ENCODE measurements at regions not wholly inside any gene's neighbourhood (a gene's known extent, or its start where the extent isn't known, plus 50 kb on each side); places are given as distances from the start of the nearest gene placed in this dataset.

DNA sequence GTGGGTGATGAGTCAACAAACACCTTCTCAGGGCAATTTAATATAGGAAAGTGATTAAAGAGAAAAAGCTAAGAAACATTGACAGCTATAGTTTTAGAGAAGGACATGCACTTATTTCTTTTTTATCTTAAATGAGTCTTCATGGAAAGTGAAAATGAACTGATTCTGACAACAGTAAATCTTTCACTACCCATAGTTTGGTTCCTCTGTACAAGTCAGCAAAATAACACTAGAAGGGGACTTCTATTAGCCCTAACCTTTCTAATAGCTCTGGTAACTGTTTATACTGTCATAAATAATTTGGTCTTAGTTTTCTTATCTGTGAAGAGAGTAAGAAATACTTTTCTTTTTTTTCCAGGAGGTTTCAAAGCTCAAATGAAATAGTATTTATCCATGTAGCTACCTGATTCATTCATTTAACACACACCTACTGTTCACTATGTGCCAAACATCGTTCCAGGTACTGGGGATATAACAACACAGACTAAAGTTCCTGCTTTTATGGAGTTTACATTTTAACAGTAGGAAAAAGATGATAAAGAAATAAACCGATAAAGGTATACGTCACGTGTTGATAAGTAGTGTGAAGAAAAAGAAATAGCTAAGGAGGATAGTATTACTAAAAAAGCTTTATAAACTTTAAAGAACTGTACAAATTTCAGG lies 148.2 kb downstream of the PCSK1 start:
- no peak for DNase-seq (ENCODE audit: low read depth in 2 of 2)

DNA sequence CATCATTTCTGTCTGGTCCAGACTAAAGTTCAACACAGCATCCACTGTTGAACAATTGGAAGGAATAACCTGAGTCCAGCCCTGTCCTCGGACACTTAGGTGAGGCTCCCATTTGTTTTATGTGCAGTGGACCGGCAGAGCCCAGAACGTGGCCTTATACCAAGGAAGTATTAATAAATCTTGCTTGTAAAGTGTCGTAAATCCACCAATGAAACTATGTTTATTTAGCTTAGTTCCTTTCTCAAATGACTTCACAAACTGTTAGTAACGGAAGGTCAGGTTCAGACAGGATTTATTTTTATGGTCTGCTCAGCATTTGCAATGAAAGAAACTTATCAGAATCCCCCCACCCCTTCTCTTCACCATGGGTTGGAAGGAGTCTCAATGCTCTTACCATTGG lies 149.5 kb downstream of the PCSK1 start:
- DNase-seq (ENCODE audit: low read depth in 2 of 2): no peak

DNA sequence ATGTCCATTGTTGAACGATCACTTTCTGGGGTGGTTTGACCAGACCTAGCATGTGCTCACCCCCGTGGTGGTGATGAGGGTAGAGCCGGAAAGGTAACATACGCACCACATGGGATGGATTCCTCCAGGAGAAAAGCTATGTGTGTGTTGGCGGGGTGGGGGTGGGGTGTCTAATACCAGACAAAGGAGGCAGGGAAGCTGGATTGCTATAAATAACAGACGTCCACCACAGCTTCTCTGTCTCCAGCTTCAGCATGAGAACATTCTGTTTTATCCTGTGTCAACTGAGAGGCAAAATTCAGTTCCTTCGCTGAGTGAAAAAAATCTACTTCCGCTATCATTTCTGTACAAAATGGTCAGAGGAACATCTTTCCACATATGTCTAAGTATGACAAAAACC lies 151.0 kb downstream of the PCSK1 start:
- no peak for DNase-seq (ENCODE audit: low read depth in 2 of 2)

DNA sequence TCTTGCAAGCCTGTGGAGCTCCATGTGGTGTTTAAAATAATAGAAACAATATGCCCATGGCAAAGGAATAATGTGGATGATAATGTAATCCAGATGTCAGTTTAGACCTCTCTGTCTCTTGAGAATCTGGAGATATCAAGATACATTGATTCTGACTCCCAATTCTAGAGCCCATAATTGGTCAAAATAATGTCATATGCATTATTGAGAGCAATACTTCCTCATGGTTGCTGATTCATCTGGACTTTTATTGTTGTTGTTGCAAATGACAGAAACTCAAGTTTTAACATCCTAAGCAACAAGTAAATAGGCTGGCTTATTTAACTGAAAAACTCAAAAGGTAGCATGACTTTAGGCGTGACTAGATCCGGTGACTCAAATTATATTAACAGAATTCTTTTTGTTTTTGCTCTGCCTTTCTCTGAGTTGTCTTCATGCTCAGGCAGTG lies 152.1 kb downstream of the PCSK1 start:
- no peak for DNase-seq (ENCODE audit: low read depth in 2 of 2)

DNA sequence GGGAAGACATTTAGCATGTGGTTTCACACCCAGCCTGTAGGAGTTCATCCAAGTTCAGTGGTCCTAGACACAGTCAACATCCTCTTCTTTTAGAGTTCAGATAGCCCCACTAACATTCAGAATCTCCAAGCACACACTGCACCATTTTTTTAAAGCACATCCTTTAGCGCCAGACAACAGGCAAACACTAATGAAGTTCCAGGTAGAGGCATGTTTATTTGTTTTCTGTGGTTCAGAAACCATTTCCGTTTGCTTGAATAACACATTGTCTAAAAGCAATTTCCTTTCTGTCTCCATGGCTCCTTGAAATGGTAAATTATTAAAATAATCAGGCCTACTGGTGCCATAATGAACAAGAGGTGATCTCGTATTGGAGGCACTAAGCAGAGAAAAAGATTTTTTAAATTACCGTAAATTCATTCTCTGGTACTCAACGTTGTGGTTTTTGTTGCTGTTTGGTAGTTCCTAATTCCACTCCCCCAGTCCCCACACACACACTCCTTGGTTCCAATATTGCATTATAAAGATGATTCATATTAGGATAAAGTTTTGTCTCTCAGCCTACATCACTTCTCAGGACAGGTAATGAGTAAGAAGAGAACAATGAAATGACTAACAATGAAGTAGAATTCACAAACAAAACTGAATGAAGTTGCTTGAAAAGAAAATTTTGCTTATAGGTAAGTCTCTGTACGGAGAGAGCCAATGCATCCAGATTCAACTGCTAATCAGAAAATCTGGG lies 153.1 kb downstream of the PCSK1 start:
- no peak for DNase-seq (ENCODE audit: low read depth in 2 of 2)

DNA sequence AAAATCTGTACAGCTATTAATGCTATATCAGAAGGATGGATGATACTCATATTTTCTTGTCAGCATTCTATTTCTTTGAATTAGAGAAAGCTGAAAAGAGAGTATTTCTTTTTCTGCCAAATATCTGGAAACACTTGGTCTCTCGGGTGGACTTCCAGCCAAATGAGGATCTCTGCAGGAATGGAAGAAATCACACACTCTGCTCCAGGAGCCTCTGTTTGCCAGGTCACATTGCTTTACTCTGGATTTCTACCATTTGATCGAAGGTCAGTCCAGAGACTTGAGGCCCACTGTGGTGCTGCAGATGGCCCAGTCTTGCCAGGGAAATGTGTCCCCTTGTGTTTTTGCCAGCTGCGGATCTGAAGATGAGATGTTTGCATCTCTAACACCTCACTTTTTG lies 154.1 kb downstream of the PCSK1 start:
- DNase-seq (ENCODE audit: low read depth in 2 of 2): no peak

DNA sequence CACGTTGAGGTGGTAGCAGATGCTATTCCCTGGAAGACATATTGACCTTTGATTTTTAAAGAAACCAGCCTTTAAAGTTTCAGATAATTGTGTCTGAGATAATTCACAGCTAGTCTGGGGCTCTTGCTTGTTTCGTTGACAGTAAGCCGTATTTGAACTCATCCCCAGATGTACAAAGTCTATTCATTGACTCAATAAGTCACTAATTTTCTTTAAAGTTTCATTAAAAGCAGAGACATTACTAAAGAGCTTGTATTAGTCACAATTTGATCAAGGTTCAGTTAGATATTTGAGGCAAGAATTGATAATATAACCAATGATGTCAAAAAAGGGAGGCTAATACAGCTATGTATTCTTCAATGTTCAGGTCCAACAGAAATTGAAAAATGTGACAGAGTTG lies 158.0 kb downstream of the PCSK1 start:
- no peak for DNase-seq (ENCODE audit: low read depth in 2 of 2)

DNA sequence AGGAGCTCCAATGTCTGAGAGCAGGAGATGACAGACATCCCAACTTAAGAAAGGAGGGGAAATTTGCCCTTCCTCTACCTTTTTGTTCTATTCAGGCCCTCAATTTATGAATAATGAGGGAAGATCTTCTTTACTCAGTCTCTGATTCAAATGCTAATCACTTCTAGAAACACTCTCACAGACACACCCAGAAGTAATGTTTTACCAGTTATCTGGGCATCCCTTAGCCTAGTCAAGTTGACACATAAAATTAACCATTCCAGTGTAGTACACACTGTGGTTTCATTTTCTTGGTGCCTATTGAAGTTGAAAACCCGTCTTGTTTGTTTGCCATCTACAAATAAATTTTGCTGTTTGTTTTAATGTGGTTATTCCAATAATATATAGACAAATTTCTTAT lies 167.6 kb downstream of the PCSK1 start:
- no peak for DNase-seq (ENCODE audit: low read depth in 2 of 2)

DNA sequence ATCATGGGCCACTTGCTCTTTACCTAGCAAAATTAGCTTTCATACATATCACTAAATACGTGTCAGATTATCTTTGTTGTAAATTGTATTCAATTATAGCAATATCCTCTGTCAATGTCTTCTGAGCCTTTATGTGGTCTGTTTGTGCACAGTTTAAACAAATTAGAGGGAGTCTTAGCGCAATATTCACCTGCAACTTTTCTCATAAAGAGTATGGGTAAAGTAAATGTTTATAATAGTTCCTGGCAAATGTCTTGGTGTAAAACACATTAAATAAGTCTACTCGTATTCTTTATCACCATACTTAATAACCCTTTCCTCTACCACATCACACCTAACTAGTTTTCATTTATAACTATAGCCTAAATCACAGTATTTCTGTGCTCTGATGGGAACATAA lies 169.0 kb downstream of the PCSK1 start:
- DNase-seq (ENCODE audit: low read depth in 2 of 2): no peak

DNA sequence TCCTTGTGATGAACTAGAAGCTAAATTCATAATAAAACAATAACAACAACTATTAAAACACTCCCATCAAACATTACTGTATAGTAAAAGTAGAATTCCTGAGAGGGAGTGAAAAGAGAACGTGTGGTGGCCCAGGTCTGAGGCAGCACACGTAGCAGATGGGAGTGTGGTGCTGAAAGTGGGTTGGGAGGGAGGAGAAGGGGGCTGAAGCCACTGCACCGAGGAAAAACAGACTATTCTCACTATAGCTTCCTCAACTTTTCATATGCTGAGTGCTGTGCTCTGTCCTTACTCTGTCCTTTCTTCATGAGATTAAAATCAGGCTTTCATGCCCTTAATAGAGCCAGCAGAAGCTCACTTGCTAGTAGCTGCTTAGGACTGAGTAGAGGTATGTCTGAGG lies 170.9 kb downstream of the PCSK1 start:
- no peak for DNase-seq (ENCODE audit: low read depth in 2 of 2)

DNA sequence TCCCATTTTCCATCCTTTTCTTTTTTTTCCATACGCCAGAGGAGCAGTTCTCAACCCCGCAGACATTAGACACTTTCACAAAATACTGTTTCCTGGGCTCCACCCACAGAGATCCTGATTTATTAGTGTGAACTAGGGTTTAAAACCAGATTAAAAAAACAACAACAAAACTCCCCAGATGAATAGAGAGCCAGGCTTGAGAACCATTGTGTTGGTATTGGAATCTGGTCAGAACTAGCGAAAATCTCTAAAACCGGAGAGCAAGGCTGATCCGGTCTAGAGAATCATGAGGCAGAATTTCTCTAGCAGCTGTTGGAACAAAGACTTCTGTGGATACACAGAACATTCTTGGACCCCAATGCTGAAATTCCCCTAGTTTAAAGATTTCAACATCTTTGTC lies 173.0 kb downstream of the PCSK1 start:
- DNase-seq (ENCODE audit: low read depth in 2 of 2): no peak

DNA sequence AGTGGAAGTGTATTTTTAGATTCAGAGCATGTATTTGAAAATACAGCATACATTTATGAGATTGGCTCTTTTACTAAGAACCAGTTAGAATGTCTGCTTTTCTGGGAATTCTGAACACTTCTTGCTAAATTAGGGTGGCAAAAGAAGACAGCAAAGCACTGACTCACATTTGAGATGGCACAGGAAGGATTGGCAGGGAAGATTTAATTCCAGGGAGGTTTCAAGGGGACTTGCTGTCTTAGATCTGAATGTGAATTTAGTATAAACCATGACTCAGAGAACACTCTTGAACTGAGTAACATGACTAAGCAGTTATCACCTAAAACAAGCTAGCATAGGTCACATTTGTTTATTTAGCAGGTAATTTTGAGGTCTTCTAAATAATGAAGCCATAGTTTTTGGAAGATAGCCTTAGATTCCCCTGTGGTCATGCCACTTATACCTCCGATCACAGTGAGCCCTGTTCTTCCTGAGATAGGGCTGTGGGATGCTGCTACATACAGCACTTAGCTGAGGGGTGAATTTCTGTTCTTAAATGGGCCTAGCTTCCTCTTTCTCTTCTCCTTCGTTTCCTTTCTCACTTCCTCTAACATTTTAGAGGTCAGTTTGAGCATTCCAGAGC lies 173.8 kb downstream of the PCSK1 start:
- no peak for DNase-seq (ENCODE audit: low read depth in 2 of 2)

DNA sequence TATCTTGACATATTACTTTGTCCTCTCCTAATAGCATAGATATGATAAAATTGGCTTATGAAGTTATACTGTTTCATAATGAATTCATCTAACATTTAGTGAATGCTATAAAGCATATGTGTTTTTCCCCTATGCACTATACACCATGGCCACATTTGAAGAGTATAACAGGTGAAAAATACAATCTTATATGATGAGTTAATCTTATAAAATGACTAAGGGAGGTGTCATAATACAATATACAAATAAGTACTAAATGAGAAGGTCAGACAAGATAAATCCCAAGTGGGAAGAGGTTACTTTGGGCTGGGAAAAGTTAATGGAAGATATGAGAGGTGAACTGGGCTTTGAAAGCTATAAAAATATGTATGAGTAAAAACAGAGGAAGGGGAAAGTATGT lies 174.4 kb downstream of the PCSK1 start:
- no peak for DNase-seq (ENCODE audit: low read depth in 2 of 2)

DNA sequence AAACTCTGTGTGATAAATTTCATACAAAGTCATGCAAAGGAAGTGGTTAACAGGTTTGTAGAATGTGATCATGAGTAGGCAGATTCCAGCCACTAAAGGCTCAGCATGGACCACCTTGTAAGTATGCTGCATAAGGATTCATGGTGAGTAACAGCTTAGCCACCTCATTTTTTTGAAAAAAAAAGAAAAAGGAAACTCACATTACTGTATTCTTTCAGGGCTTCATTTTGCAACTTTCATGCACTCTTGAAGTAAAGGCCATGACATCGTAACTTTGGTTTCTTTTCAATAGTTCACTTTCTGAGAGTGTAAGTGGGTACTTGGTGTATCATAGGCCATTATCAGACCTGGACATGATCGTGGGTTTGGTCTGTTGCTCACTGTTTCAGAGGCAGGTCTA lies 175.1 kb downstream of the PCSK1 start:
- no peak for DNase-seq (ENCODE audit: low read depth in 2 of 2)

DNA sequence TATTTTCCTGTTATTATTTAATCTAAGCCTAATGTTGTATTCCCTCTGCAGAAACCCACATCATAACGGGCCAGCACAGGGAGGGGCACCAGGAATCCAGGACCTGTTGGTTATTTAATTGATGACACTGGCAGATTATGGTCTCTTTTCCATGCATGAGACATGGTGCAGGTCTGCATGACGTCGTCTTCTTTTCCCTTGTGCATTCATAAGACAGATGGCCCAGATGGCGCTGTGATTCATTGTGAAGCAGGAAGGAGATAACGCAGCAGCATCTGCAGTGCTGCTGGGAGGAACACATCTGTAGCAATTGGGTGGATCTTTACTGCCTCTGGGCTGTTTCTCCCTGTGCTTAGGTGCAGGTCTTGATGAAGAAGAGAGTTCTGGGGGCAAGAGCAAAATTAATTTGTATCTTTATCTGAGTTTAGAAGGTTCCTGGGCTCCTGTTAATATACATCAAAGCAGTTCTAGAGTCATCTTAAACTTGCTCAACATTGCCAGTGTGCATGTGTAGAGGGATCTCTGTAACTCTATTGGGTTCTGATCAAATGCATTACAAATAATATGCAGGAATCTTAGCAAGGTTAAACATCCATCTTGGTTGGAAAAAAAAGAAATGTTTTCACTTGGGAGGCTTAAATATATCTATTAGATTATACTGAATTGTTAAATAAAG lies 176.1 kb downstream of the PCSK1 start:
- DNase-seq (ENCODE audit: low read depth in 2 of 2): no peak

DNA sequence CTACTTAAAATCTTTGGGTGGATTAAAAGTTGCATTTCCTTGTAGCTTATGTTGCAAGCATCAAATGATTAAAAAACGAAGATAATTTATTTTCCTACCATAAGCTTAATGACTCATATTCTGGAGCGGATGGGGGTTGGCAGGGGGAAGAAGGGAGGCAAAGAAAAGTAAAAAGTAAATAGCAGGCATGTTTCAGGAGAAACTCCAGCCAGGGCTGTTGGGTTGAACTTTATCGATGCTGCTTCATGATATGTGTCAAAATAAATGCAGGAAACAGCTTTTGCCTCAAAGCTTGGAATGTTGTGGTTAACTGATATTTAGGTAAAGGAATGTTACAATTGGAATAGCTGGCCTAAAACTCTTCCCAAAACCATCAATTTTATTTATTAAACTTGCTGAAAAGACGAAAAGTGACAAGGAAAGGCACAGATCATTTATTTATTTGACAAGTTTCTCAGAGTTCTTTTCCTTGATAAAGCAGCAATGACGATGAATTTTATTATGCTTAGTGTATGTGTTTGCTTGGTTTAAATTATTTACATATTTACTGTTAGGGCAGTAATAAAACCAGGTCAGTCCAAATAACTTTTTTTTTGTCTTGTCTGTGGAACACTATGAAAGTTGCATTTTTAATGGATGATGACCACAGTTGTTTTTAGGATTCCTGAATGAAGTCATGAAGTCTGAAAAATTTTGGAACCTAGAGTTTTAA lies 177.9 kb downstream of the PCSK1 start:
- no peak for DNase-seq (ENCODE audit: low read depth in 2 of 2)

DNA sequence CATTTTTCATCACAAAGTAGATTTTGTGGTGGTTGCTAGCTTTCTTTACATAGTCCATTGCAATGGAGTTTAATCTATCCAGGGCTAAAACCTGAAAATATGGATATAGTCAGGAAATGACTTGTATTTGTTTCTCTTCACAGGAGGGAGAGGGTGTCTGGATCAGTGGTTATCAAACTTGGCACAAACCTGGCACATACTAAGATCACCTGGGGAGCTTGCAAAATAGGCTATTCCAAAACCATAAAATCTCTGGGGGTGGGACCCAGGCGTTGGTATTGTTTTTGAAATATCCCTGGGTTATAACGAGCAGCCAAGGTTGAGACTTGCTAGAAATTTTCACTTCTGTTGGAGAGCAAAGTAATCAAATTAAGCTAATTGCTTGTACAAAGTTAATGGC lies 179.9 kb downstream of the PCSK1 start:
- DNase-seq (ENCODE audit: low read depth in 2 of 2): no peak

DNA sequence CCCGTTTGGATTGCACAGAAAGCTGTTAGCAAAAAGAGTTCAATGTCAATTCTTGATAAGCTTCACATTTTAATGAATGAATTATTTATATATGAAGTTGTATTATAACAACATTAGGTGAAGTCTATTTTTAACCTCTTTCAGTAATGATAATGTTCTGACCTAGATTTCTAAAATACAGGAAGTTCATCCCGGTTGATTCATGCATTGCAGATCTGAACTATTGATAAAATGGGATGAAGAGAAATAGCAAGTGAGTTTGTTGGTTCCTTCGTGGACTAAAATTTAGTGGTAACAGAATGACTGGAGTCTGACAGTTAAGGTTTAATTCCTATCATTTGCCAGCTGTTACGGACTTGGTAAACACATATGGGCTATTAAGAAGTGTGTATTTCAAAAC lies 180.5 kb downstream of the PCSK1 start:
- no peak for DNase-seq (ENCODE audit: low read depth in 2 of 2)

DNA sequence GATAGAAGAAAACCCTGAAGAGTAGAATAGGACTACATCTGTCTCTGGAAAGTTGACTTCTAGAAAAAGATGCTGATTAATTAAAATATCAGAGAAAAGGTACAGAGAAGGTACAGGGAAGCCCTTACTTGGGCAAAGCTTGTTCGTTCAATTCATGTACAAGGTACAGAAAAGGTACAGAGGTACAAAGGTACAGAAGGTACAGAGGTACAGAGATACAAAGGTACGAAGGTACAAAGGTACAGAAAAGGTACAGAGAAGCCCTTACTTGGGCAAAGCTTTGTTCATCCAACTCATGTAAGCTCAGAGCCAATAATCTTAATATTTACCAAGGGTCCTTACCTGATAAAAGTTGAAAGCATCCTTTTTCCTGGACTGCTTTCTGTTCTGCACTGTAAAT lies 182.3 kb downstream of the PCSK1 start:
- no peak for DNase-seq (ENCODE audit: low read depth in 2 of 2)

DNA sequence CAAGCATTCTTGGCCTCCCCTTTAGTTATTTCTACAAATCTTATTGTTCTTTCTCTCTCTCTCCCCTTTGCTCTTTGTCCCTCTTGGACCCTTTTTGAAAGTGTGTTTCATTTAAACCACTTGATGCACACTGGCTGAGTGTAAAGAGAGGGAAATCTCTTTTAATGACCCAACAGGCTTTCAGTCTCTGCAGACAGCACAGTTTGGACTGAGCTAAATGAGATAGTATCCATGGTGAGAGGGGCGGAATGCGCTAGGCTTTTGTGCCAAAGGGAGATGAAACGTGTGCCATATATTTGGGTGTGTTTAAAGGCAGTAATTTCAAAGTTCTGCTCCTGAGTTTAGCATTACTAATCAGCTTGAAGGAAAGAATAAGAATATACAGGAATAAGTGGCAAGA lies 184.9 kb downstream of the PCSK1 start:
- DNase-seq (ENCODE audit: low read depth in 2 of 2): no peak

DNA sequence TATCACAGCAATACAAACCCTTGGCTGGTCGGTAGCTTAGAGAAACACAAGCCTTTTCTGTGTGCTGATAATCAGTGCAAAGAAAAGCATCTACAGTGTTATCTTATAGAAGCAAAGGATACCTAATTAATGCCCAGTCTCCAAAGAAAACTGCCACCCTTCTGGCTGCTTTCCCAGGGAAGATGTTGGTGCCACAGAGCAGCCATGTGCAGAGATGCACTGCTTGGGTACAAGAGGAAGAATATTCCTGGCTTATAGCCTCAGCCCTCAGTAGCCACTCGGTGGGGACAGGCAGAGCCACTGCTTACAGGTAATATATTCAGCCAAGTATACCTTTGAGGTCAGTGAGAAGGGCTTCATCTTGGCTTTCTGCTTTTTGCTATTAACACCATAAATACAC lies 185.3 kb downstream of the PCSK1 start:
- no peak for DNase-seq (ENCODE audit: low read depth in 2 of 2)

DNA sequence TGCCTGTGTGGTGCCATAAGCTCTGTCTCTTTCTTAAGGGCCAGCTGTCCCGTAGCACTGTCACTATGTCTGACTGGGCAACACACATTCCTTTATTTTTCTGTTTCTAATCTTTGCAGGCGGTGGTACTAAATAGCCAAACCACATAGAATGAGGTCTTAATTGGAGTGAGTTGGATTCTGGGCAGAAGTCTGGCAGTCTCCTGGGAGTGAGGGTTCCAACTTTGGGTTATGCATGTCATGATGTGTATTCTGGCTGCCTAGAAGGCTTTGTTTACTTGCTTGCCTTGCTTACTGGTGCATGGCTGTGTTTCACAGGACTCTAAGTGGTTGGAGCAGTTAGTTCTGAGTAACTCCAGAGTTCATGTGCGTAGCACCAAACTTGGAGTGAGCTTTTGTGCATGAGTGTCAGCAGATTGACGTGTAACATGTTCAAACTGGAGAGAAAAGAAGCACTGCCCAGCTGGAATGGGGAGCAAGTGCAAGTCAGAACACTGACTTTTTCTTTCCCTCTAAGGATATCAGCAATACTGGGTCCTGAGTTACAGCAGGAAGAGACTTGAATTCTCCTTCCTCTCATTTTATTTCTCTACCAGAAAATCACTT lies 185.8 kb downstream of the PCSK1 start:
- no peak for DNase-seq (ENCODE audit: low read depth in 2 of 2)

All from stimulated activated CD4-positive, alpha-beta T cell treated with anti-CD3 and anti-CD28 coated beads, Interleukin-1b, Interleukin-23, amount 100 ng/mL, for 4 hours (primary cell).